ENCODE measurements at regions not wholly inside any gene's neighbourhood (a gene's known extent, or its start where the extent isn't known, plus 50 kb on each side); places are given as distances from the start of the nearest gene placed in this dataset.
A peak's percentile ranks its signal among the peaks of the same experiment; 100 is the strongest.
"Not testable (repeated sequence)": the region's sequence is repeated elsewhere in the genome, so short reads cannot be mapped to it uniquely, and the experiment has no call there.

DNA sequence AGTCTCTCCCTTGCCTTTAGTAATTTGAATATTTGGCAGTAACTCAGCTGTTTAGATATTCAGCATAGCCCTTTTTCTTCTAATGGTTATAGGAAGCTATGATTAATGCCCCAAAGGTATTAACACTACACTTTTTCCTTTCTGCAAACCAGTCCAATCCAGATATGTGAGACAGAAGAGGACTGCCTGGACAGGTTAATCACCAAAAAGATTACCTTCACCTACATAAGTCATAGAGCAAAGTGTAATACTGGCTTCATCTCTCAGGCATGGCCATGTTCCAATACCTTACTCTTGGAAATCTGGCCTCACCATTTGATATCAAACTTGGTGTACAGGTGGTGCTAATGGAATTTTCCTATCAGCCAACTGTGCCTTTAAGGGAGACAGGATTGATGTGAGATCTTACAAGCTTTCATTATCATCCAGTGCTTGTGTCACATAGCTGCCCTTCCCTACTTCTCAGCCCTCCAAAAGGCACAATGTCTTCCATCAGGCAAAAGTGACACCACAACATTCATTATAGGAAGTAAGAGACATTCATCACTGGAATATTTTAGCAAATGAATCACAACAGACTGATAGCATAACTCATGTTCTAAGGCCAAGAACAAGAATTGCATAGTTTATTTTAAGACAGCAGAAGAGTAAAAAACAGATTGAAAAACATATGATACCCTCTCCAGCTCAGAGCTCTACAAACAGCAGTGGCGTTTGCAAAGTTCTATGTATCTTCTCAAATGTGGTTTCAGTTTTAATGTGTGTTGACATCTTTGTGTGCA lies 91.2 kb upstream of the PAM start:
- ATAC-seq (ENCODE audit: low read depth in 2 of 2) (no peak), DNase-seq (no peak)
- Mint-ChIP-seq H3K9me3 (no peaks in the 10 kb centered on the region), H3K4me3 (no peak overlapping the region), H3K36me3 (no peaks in the 10 kb centered on the region), H3K27me3 (no peaks in the 10 kb centered on the region), H3K4me1 (no peaks in the 10 kb centered on the region), H3K27ac (no peak overlapping the region)

DNA sequence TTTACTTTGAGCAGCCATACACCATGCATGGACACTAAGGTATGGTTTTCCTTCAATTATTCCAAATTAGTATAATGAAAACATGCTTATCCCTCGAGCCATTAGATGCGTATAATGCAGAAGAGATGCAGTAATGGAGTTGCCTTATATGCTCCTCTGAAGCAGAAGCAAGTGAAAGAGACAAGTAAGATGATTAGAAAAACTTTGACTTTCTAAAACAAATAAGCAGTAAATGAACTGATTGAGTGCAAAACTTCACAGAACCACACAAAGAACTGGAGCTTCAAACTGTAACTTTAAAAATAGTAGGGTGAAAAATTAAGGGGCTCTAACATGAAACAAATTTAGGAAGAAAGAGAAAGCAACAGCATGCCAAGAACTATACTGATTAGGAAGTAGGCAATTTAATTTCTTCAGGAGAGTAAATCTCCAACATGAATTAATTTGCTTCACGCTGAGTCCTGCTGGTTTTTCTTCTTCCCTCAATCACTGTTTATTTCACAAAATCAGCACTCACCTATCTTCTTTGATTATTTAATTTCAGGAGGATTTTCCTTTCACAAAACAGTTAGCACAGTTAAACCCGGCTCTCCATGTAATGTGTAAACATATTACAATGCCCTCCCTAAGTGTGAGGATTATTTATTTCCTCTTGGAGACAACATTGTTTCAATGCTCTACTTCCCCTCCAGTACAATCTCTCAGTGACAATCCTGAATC lies 90.3 kb upstream of the PAM start:
- ATAC-seq (ENCODE audit: low read depth in 2 of 2) (no peak), DNase-seq (no peak)
- Mint-ChIP-seq H3K4me3 (no peak overlapping the region), H3K4me1 (no peaks in the 10 kb centered on the region), H3K36me3 (no peaks in the 10 kb centered on the region), H3K27ac (no peak overlapping the region), H3K27me3 (no peaks in the 10 kb centered on the region), H3K9me3 (no peaks in the 10 kb centered on the region)

DNA sequence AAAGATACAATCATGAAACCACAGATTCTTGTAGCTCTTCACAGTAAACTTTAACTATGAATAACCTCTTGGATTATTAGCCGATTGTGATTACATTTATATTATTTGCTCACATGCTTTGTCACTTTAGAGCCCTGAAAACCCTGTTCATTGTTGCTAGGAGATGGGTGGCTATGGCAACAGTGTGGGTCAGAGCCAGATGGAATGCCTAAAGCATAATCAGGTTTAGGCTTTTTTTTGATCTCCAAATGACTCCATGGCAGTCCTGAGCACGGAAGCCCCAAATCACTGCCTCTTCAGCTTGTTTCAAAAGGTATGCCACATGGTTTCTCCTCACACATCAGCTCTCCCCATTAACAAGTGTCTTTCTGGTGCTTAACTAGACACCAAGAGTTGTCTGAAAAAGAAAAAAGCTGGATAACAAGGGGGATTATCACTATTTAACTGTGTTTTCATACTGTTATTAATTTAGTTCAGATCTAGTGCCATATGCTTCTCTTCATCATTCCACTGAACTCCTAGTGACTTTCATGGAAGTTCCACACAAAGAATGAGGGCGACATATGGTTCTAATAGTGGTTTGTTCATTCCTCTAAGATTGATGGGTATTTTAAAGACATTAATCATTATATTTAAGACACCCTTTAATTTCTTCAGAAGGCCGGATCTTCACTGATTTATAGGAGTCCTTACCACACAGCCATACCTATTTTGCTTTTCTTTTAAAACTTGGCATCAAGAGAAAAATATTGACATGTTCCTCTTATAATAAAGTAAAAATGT lies 88.8 kb upstream of the PAM start:
- no peaks in the 10 kb centered on the region for H3K4me1 Mint-ChIP-seq
- no peaks in the 10 kb centered on the region for H3K36me3 Mint-ChIP-seq
- H3K4me3 Mint-ChIP-seq = no peak overlapping the region
- DNase-seq (no peak), ATAC-seq (ENCODE audit: low read depth in 2 of 2) (no peak)
- no peaks in the 10 kb centered on the region for H3K27me3 Mint-ChIP-seq
- no peak overlapping the region for H3K27ac Mint-ChIP-seq
- H3K9me3 Mint-ChIP-seq = peaks cover 0 to 2% (median 0%) of the 10 kb centered on the region in 7 donors

DNA sequence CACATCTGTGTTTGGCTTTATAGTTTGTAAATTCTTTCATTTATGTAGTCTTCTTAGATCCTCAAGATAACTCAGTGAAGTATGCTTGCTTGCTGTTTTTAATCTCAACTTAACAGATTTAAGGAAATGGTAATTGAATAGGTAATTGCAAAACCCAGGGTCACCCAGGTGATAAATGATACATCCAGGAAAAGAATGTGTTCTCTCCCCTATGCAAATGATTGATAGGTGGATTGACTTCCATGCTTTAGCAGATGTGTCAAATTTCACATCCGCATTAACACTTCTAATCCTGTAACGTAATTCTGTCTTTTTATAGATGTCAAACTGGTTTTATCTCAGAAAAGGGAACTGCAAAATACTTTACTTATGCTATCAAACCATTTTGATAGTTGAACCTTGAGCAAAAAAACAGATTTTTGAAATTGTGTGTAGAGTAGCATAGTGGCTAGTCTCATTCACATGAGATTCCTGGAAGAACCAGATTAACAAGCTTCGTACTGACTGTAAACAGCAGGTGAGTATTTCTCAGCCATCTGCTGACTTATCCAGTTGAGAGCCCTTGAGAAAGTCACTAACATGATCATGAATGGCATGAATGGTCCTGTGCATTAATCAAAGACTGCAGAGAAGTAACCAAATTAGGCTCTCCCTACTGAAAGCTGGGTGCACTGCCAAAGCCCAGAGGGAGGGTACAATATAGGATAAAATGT lies 86.7 kb upstream of the PAM start:
- H3K4me1 Mint-ChIP-seq = no peaks in the 10 kb centered on the region
- H3K9me3 Mint-ChIP-seq = peaks cover 0 to 2% (median 0%) of the 10 kb centered on the region in 7 donors
- H3K27ac Mint-ChIP-seq = no peak overlapping the region
- H3K27me3 Mint-ChIP-seq = no peaks in the 10 kb centered on the region
- no peaks in the 10 kb centered on the region for H3K36me3 Mint-ChIP-seq
- no peak for DNase-seq
- no peak for ATAC-seq (ENCODE audit: low read depth in 2 of 2)
- no peak overlapping the region for H3K4me3 Mint-ChIP-seq

DNA sequence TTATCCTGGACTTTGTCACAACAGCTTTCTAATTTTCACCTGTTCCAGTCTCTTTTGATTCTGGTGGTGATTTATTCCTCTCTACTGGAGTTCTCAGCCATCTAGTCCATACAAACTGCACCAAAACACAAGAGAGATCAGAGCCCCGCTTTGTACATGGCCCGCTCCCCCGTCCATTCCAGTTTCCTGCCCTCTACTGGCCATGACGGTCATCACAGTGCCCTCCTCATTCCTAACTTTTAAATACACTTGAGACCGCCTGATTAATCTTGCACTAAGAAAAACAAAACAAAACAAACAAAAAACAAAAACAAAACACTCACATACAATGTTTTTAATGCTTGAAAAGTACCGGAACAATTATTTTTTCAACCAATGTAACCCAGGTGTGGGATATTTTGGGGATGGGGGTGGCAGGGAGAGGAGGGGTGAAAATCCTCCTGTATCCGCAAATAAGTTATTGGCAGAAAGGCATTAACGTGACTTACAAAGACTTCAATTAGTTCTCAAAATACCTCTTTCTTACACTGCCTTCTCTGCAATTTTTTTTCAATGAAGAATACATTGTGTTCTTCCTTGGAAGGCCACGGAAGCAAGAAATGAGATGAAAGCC lies 84.8 kb upstream of the PAM start:
- peaks cover 0 to 2% (median 0%) of the 10 kb centered on the region in 7 donors for H3K9me3 Mint-ChIP-seq

DNA sequence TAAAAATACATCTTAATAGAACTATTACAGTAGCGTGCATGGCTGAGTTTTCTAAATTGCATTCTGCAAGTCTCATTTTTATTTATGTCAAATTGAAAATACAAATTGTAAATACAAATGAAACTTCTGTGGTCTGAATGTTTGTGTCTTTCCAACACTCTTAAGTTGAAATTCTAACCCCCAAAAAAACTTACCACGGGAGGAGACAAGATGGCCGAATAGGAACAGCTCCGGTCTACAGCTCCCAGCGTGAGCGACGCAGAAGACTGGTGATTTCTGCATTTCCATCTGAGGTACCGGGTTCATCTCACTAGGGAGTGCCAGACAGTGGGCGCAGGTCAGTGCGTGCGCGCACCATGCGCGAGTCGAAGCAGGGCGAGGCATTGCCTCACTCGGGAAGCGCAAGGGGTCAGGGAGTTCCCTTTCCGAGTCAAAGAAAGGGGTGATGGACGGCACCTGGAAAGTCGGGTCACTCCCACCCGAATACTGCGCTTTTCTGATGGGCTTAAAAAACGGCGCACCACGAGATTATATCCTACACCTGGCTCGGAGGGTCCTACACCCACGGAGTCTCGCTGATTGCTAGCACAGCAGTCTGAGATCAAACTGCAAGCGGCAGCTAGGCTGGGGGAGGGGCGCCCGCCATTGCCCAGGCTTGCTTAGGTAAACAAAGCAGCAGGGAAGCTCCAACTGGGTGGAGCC lies 83.9 kb upstream of the PAM start:
- not testable (repeated sequence) for H3K9me3 Mint-ChIP-seq; H3K36me3 Mint-ChIP-seq; H3K4me3 Mint-ChIP-seq; H3K27me3 Mint-ChIP-seq; ATAC-seq (ENCODE audit: low read depth in 2 of 2); H3K4me1 Mint-ChIP-seq; DNase-seq
- peak overlapping the region in 1 of 6 donors; percentile 26 for H3K27ac Mint-ChIP-seq

More for the DNA sequence above, 84.8 kb upstream of the PAM start:
- H3K27me3 Mint-ChIP-seq = no peaks in the 10 kb centered on the region
- no peaks in the 10 kb centered on the region for H3K36me3 Mint-ChIP-seq
- DNase-seq = no peak
- ATAC-seq (ENCODE audit: low read depth in 2 of 2) = no peak
- H3K27ac Mint-ChIP-seq = no peak overlapping the region
- no peak overlapping the region for H3K4me3 Mint-ChIP-seq
- no peaks in the 10 kb centered on the region for H3K4me1 Mint-ChIP-seq

DNA sequence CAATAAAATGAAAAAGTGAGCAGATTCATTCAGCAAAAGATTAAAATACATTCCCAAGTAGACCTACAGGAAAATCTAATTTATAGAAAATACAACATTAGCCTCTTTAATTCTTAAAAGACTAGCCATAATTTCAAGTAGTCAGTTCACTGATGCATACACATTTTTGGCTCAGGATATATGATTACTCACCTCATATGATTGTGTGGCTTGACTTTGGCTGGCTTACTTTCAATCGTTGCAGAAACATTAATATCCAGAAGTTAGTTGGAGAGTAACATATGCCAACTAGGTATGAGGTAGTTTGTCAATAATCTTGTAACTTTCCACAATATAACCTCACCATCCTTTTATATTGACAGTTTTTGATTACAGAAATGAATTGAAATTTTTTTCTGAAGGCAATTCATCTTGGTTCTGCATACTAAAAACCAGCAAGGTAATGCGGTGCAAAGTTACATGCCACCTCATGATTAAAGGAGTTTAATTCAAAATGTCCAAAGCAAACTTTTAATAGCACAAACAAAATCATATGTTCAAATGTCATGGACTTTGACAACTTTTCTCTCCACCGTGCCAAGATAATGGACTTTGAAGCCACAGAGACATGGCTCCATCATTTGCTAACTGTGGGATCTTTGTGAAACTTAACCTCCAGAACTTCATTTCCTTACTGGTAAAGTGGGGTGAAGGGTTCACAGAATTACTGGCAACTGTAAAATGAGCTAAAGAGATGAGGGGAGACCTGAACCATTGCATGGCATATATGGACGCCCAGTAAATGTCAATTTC lies 76.6 kb upstream of the PAM start:
- ATAC-seq (ENCODE audit: low read depth in 2 of 2) (no peak), DNase-seq (no peak)
- Mint-ChIP-seq H3K4me3 (no peak overlapping the region), H3K4me1 (no peaks in the 10 kb centered on the region), H3K27ac (no peak overlapping the region), H3K9me3 (no peaks in the 10 kb centered on the region), H3K27me3 (no peaks in the 10 kb centered on the region), H3K36me3 (no peaks in the 10 kb centered on the region)

DNA sequence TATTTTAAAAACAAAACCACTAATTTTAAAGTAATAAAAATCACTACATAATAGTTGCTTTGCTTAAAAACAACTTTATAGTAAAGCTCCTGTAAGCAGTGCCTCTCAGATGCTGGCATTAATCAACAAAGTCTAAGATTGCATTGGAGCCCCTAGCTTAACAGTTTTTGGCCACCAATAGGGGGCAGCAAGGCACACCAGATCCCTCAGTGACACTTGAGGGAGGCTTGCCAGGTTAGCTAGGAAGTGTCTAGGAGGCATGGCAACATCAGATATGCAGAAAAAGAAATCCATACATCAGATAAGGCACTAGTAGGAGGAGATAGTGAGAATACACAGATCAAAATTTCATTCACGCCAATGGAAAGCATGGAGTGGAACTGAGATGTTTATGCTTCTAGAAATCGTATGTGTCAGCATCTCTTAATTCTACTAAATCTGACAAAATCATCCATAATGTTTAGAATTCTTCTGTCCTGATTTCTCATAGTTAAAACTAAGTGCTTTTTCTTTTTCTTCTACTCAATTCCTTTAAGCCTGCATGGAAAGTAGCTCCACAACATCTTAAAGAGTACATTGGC lies 73.6 kb upstream of the PAM start:
- Mint-ChIP-seq H3K27ac (no peak overlapping the region), H3K4me3 (no peak overlapping the region)

DNA sequence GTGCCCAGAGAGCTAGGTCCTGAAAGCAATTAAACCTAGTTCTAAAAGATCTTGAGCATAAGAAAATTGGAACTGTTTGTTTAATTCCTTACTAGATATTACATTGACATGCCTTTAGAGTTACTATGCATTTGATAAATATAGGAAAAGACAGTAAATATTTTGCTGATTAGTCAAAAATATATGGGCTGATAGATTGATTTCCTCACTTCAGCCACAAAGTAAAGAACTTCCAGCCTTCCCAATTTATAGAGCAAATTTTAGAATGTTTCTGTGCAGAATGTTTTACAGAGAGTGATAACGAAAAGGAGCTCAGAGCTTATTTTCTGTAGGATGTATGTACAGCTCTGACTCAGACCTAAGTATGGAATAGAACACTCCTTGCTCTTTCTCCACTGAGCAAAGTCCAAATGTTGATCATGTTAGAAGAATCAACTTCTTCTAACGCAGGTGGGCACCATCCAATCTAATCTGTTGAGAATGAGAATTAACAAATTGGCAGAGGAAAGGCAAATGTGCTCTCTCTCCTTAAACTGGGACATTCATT lies 72.9 kb upstream of the PAM start:
- Mint-ChIP-seq H3K27me3 (no peaks in the 10 kb centered on the region), H3K27ac (no peak overlapping the region), H3K4me3 (no peak overlapping the region), H3K9me3 (peaks cover 0 to 3% (median 0%) of the 10 kb centered on the region in 7 donors), H3K4me1 (no peaks in the 10 kb centered on the region), H3K36me3 (no peaks in the 10 kb centered on the region)
- no peak for ATAC-seq (ENCODE audit: low read depth in 2 of 2)
- no peak for DNase-seq

More for the DNA sequence above, 73.6 kb upstream of the PAM start:
- Mint-ChIP-seq H3K9me3 (peaks cover 0 to 3% (median 0%) of the 10 kb centered on the region in 7 donors), H3K27me3 (no peaks in the 10 kb centered on the region), H3K36me3 (no peaks in the 10 kb centered on the region), H3K4me1 (no peaks in the 10 kb centered on the region)
- ATAC-seq (ENCODE audit: low read depth in 2 of 2) (peak in 1 of 2 donors; percentile 28), DNase-seq (no peak)

DNA sequence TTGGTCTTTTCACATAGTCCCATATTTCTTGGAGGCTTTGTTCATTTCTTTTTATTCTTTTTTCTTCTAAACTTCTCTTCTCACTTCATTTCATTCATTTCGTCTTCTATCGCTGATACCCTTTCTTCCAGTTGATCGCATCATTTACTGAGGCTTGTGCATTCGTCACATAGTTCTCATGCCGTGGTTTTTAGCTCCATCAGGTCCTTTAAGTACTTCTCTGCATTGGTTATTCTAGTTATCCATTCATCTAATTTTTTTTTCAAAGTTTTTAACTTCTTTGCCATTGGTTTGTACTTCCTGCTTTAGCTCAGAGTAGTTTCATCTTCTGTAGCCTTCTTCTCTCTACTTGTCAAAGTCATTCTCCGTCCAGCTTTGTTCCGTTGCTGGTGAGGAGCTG lies 67.0 kb upstream of the PAM start:
- Mint-ChIP-seq H3K9me3 (peaks cover 0 to 10% (median 0%) of the 10 kb centered on the region in 7 donors), H3K27ac (peak overlapping the region in 1 of 6 donors; percentile 33)
- H3K27me3 Mint-ChIP-seq; DNase-seq; H3K36me3 Mint-ChIP-seq; H3K4me1 Mint-ChIP-seq; ATAC-seq (ENCODE audit: low read depth in 2 of 2); H3K4me3 Mint-ChIP-seq: not testable (repeated sequence)

DNA sequence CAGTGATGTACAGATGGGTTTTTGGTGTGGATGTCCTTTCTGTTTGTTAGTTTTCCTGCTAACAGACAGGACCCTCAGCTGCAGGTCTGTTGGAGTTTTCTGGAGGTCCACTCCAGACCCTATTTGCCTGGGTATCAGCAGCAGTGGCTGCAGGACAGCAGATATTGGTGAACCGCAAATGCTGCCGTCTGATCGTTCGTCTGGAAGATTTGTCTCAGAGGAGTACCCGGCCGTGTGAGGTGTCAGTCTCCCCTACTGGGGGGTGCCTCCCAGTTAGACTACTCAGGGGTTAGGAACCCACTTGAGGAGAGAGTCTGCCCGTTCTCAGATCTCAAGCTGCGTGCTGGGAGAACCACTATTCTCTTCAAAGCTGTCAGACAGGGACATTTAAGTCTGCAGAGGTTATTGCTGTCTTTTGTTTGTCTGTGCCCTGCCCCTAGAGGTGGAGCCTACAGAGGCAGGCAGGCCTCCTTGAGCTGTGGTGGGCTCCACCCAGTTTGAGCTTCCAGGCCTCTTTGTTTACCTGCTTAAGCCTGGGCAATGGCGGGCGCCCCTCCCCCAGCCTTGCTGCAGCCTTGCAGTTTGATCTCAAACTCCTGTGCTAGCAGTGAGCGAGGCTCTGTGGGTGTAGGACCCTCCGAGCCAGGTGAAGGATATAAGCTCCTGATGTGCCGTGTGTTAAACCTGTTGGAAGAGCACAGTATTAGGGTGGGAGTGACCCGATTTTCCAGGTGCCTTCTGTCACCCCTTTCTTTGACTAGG lies 66.3 kb upstream of the PAM start:
- H3K27me3 Mint-ChIP-seq; H3K36me3 Mint-ChIP-seq; H3K4me3 Mint-ChIP-seq; DNase-seq; H3K4me1 Mint-ChIP-seq; ATAC-seq (ENCODE audit: low read depth in 2 of 2); H3K27ac Mint-ChIP-seq: not testable (repeated sequence)
- peaks cover 0 to 10% (median 0%) of the 10 kb centered on the region in 7 donors for H3K9me3 Mint-ChIP-seq

Measured in naive B cell (primary cell).